C4-2B (cell line): ENCODE measurements at regions not wholly inside any gene's neighbourhood (a gene's known extent, or its start where the extent isn't known, plus 50 kb on each side); places are given as distances from the start of the nearest gene placed in this dataset.
"Not testable (repeated sequence)": the region's sequence is repeated elsewhere in the genome, so short reads cannot be mapped to it uniquely, and the experiment has no call there.

Experiments used
- H3K27ac ChIP-seq: fragments of 450-650 bp; 2 replicates; pipeline ENCODE4 v1.5.1; 2017
- CTCF ChIP-seq: fragments of 450-650 bp; conservative IDR thresholded peaks from 2 replicates; pipeline ENCODE4 v1.5.1; 2017; ENCODE audit warnings: mild to moderate bottlenecking
- ZFX ChIP-seq: fragments of 450-650 bp; IDR thresholded peaks from 2 replicates; pipeline ENCODE4 v1.6.1; 2017

DNA sequence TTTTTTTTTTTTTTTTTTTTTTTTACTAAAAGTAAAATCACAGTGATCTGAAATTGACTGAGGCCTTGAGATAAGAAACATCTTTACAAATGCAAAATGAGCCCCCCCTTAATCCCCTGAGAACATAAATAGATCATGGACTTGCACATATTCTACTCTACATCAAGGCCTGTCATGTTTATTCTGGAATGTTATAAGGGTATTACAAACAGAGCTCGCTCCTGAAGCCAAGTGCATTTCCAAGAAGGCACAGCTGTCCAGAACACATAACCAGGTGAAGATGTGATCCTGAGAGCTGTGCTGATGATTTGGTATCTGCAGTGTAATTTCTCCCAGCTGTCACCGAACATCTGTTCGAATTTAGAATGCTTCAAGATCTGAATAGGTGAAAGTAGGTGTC lies 384.5 kb downstream of the GPAT3 start:
- TF ChIP-seq ZFX: no peak
- TF ChIP-seq CTCF: no peak
- no peak overlapping the region for H3K27ac ChIP-seq

DNA sequence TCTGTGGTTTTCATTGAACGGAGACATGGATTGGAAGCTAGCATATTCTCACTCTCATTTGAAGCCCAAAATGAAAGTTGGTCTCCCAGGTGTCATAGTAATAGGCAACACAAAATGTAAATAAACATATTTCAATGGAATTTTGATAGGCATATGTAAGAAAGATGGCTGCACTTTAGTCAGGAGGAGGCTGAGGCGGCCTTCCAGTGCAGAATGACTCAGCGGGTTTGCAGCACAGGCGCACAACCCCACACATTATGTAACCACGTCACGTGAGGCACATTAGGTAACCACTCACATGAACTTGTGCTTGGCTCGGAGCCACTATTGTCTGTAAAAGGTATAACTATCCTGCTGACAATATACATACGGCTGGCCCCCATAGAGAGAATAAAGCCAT lies 381.7 kb downstream of the GPAT3 start:
- H3K27ac ChIP-seq: no peak overlapping the region
- TF ChIP-seq CTCF (no peak), ZFX (no peak)

DNA sequence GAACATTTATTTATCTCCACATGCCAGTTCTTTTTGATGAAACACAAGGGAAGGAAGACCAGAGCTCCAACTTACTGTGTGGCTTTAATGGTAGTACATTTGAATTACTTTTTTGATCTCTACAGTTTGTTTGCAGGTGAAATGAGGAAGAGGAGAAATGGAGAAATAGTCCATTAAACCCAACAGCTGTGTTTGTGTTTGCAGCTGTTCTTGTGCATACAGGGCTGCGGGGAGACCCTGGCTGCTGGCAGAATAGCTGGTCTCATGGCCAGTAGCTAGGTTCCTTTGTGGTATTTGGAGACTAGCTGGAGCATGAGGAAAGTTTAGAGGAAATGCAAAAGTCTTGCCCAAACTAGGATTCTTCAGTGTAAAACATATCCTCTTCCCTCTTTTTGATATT lies 374.8 kb downstream of the GPAT3 start:
- no peak overlapping the region for H3K27ac ChIP-seq
- TF ChIP-seq CTCF (no peak), ZFX (no peak)

GRCh38 chr4:83906561-83906960 lies 370.7 kb downstream of the GPAT3 start:
- no peak overlapping the region for H3K27ac ChIP-seq
- TF ChIP-seq ZFX (no peak), CTCF (no peak)

DNA sequence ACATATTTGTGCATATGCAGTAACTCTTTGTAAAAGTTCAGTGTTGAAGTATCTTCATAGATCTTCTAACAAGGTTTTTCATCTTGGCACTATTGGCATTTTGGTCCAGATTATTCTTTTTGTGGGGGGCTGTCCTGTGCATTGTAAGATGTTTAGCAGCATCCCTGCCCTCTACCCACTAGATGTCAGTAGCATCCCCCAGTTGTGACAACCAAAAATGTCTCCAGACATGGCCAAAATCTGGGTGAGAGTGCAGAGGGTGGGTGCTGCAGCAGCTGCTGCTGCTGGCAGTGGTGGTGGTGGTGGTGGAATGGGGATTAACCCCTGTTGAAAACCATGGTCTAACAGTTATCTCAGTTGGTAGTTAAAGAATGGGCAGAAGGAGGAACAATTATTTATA lies 370.0 kb downstream of the GPAT3 start:
- no peak overlapping the region for H3K27ac ChIP-seq
- TF ChIP-seq CTCF (peak; percentile 35), ZFX (no peak)

DNA sequence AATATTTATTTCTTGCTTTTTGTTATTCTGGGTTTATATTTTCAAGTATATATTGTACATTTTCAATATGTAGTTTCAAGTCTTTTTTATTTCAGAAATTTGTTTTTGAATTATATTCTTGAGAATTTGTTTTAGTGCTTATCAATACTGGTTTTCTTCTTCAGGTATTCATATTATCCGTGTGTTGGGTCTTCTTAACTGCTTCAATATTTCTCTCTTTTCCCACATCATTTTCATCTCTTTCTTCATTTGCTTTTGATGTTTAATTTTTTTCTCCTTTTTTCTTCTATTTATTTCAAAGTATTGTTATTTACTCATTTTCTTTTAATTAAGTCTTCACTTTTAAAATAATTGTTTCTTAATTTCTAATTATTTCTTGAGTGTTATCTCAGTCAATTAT lies 367.8 kb downstream of the GPAT3 start:
- H3K27ac ChIP-seq: not testable (repeated sequence)

DNA sequence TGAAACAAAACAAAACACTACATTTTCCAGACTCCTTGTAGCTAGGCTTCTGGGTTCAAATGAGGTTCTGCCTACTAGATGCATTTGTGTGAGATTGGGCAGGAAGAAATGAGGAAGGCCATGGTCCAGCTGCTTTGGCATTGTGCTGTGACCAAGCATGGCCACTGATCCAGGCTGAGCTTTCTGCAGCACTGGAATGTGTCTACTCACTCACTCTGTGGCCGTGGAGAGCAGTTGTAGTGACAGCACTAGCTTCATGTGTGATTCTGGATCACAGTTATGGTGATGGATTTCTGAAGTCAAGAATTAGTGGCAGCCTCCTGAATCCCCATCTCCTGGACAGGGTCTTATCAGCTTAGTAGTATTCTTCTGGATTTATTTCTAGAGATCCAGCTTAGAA lies 358.9 kb downstream of the GPAT3 start:
- H3K27ac ChIP-seq: no peak overlapping the region
- TF ChIP-seq ZFX (no peak), CTCF (no peak)

DNA sequence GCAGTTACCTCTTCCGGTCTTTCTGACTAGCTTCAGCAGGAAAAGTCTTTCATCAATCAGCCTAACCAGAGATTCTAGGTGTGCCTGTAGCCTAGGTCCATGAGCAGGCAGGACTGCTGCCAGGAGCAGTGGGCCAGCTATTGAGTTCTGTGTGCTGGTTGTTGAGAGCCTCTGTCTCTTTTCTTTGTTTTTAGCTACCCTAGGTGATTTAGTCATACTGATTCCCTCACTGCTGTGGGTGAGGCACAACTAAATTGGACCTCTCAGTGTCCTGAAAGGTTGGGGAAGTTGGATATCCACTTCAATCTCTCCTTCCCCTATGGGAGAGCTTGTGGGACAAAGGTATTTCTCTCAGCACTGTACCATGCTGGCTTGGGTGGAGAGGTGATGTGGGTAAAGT lies 354.9 kb downstream of the GPAT3 start:
- H3K27ac ChIP-seq: no peak overlapping the region
- TF ChIP-seq CTCF (no peak), ZFX (no peak)
